DMS53 treated with DMSO at 0.1 percent for 48 hours (cell line): ENCODE measurements at regions not wholly inside any gene's neighbourhood (a gene's known extent, or its start where the extent isn't known, plus 50 kb on each side); places are given as distances from the start of the nearest gene placed in this dataset.
"Not testable (repeated sequence)": the region's sequence is repeated elsewhere in the genome, so short reads cannot be mapped to it uniquely, and the experiment has no call there.

Source experiments
- DNase-seq: peaks from one replicate; lab custom pipeline; 2025; ENCODE audit not compliant: unreplicated experiment; lab: John Stamatoyannopoulos, UW

- not testable (repeated sequence) for DNase-seq
Measured at GRCh38 chr21:25531538-25532250, 75.6 kb downstream of the MRPL39 start.

- no peak for DNase-seq
Measured at GRCh38 chr21:25528515-25528914, 78.8 kb downstream of the MRPL39 start.

GRCh38 chr21:25518491-25518911 lies 88.8 kb downstream of the MRPL39 start:
- no peak for DNase-seq

GRCh38 chr21:25515484-25516405 lies 91.5 kb downstream of the MRPL39 start:
- no peak for DNase-seq

- DNase-seq: no peak
Measured at GRCh38 chr21:25513810-25514209, 93.5 kb downstream of the MRPL39 start.

- no peak for DNase-seq
Measured at GRCh38 chr21:25512095-25513081, 94.9 kb downstream of the MRPL39 start.

GRCh38 chr21:25509862-25510261 lies 97.4 kb downstream of the MRPL39 start:
- DNase-seq: no peak

- DNase-seq: no peak
Measured at GRCh38 chr21:25508364-25508763, 98.9 kb downstream of the MRPL39 start.

GRCh38 chr21:25507522-25507921 lies 99.8 kb downstream of the MRPL39 start:
- DNase-seq: peak; percentile 45

- DNase-seq: peak; percentile 69
Measured at GRCh38 chr21:25506887-25507286, 100.4 kb downstream of the MRPL39 start.

GRCh38 chr21:25506261-25506660 lies 101.0 kb downstream of the MRPL39 start:
- no peak for DNase-seq

GRCh38 chr21:25503981-25504380 lies 103.3 kb downstream of the MRPL39 start:
- no peak for DNase-seq

- DNase-seq: no peak
Measured at GRCh38 chr21:25501996-25502665, 105.2 kb downstream of the MRPL39 start.

- no peak for DNase-seq
Measured at GRCh38 chr21:25501462-25501861, 105.8 kb downstream of the MRPL39 start.

- DNase-seq: no peak
Measured at GRCh38 chr21:25500598-25500997, 106.7 kb downstream of the MRPL39 start.

- DNase-seq: no peak
Measured at GRCh38 chr21:25496825-25497482, 110.3 kb downstream of the MRPL39 start.

GRCh38 chr21:25494804-25495203 lies 112.5 kb downstream of the MRPL39 start:
- DNase-seq: no peak

GRCh38 chr21:25493722-25494121 lies 113.6 kb downstream of the MRPL39 start:
- DNase-seq: no peak

- peak; percentile 30 for DNase-seq
Measured at GRCh38 chr21:25491267-25491666, 116.0 kb downstream of the MRPL39 start.

- no peak for DNase-seq
Measured at GRCh38 chr21:25490742-25491141, 116.5 kb downstream of the MRPL39 start.
